Fibroblast of lung (primary cell): ENCODE measurements at regions not wholly inside any gene's neighbourhood (a gene's known extent, or its start where the extent isn't known, plus 50 kb on each side); places are given as distances from the start of the nearest gene placed in this dataset.

Source experiments
- DNase-seq, 2 donors: peaks; one replicate each; pipeline versions ENCODE4 v3.0.0 to v3.0.0-alpha.2; 2010; ENCODE audit warnings: low read depth in 2 of 2
- H2AFZ ChIP-seq: 2 replicates; pipeline ENCODE4 v1.5.1; 2012; ENCODE audit warnings: low read length, control low read depth, inconsistent platforms
- H3K27ac ChIP-seq: 2 replicates; pipeline ENCODE4 v1.5.1; 2011; ENCODE audit warnings: low read length, control low read depth; ENCODE audit not compliant: insufficient read depth
- H3K27me3 ChIP-seq: 2 replicates; pipeline ENCODE4 v1.5.1; 2011; ENCODE audit warnings: mild to moderate bottlenecking, low read length; ENCODE audit not compliant: control insufficient read depth, insufficient read depth
- H3K36me3 ChIP-seq: 2 replicates; pipeline ENCODE4 v1.5.1; 2011; ENCODE audit warnings: low read length; ENCODE audit not compliant: control insufficient read depth, insufficient read depth
- H3K4me1 ChIP-seq: 2 replicates; pipeline ENCODE4 v1.5.1; 2011; ENCODE audit warnings: low read length; ENCODE audit not compliant: control insufficient read depth, insufficient read depth; ENCODE audit errors: extremely low read depth
- H3K4me2 ChIP-seq: 2 replicates; pipeline ENCODE4 v1.5.1; 2011; ENCODE audit warnings: low read length, control low read depth; ENCODE audit not compliant: insufficient read depth; ENCODE audit errors: extremely low read depth
- H3K4me3 ChIP-seq, 4 experiments: fragments of 200-600 bp in 1 of 4; sonication (generic) in 1 of 4; replicated peaks in 1 of 4; 2 replicates each; pipeline ENCODE4 v1.5.1; 2011 to 2016; ENCODE audit warnings: low read length in 4 of 4, low read depth in 3 of 4, mild to moderate bottlenecking in 3 of 4, control low read depth in 2 of 4, inconsistent platforms in 1 of 4, mixed read lengths in 1 of 4; ENCODE audit not compliant: insufficient read depth in 1 of 4; ENCODE audit errors: control extremely low read depth in 1 of 4
- H3K79me2 ChIP-seq: 2 replicates; pipeline ENCODE4 v1.5.1; 2012; ENCODE audit warnings: mild to moderate bottlenecking, low read length, inconsistent platforms; ENCODE audit not compliant: control insufficient read depth, insufficient read depth
- H3K9ac ChIP-seq: 2 replicates; pipeline ENCODE4 v1.5.1; 2011; ENCODE audit warnings: mild to moderate bottlenecking, low read length, control low read depth; ENCODE audit not compliant: insufficient read depth
- H3K9me3 ChIP-seq: 2 replicates; pipeline ENCODE4 v1.5.1; 2012; ENCODE audit warnings: low read depth, low read length; ENCODE audit not compliant: control insufficient read depth, insufficient read depth
- H4K20me1 ChIP-seq: 2 replicates; pipeline ENCODE4 v1.5.1; 2011; ENCODE audit warnings: low read length; ENCODE audit not compliant: control insufficient read depth, insufficient read depth; ENCODE audit errors: extremely low read depth
- EZH2 ChIP-seq: IDR thresholded peaks from 2 replicates; pipeline ENCODE4 v1.5.1; 2012; ENCODE audit warnings: low read length, control low read depth, mild to moderate bottlenecking; ENCODE audit errors: missing control alignments
- TF ChIP-seq, protein P1 (sequence below), 2 donors: IDR thresholded peaks in 1 of 2; conservative IDR thresholded peaks in 1 of 2; 1 replicate in 1 of 2; 2 replicates in 1 of 2; pipeline ENCODE4 v1.5.1; 2011 to 2012; ENCODE audit warnings: low read length in 2 of 2, control low read depth in 1 of 2, inconsistent platforms in 1 of 2, low read depth in 1 of 2, mild to moderate bottlenecking in 1 of 2

GRCh38 chr16:85246473-85246872 is 134.2 kb upstream of the CIBAR2 start:
- Histone ChIP-seq H2AFZ (no peak overlapping the region), H3K79me2 (peaks cover 1% of the 10 kb centered on the region), H3K36me3 (no peaks in the 10 kb centered on the region), H3K4me1 (peaks cover 2% of the 10 kb centered on the region), H3K27me3 (no peaks in the 10 kb centered on the region), H3K9ac (no peak overlapping the region), H4K20me1 (no peaks in the 10 kb centered on the region), H3K9me3 (no peaks in the 10 kb centered on the region), H3K4me3 (no peak overlapping the region), H3K27ac (no peak overlapping the region), H3K4me2 (no peak overlapping the region)
- DNase-seq: no peak
- TF ChIP-seq, protein P1, sequence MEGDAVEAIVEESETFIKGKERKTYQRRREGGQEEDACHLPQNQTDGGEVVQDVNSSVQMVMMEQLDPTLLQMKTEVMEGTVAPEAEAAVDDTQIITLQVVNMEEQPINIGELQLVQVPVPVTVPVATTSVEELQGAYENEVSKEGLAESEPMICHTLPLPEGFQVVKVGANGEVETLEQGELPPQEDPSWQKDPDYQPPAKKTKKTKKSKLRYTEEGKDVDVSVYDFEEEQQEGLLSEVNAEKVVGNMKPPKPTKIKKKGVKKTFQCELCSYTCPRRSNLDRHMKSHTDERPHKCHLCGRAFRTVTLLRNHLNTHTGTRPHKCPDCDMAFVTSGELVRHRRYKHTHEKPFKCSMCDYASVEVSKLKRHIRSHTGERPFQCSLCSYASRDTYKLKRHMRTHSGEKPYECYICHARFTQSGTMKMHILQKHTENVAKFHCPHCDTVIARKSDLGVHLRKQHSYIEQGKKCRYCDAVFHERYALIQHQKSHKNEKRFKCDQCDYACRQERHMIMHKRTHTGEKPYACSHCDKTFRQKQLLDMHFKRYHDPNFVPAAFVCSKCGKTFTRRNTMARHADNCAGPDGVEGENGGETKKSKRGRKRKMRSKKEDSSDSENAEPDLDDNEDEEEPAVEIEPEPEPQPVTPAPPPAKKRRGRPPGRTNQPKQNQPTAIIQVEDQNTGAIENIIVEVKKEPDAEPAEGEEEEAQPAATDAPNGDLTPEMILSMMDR (conservative IDR thresholded peaks at IDR 0.05 in 1 of 2, IDR thresholded peaks at IDR 0.05 in 1 of 2; ENCODE audit: low read depth in 1 of 2, low read length in 2 of 2): no peak
- no peak for TF ChIP-seq EZH2

GRCh38 chr16:85246973-85247372 is 134.7 kb upstream of the CIBAR2 start:
- Histone ChIP-seq H3K36me3 (no peaks in the 10 kb centered on the region), H3K4me1 (peaks cover 2% of the 10 kb centered on the region), H3K9ac (no peak overlapping the region), H2AFZ (no peak overlapping the region), H3K4me3 (no peak overlapping the region), H3K27me3 (no peaks in the 10 kb centered on the region), H4K20me1 (no peaks in the 10 kb centered on the region), H3K4me2 (no peak overlapping the region), H3K9me3 (no peaks in the 10 kb centered on the region), H3K79me2 (peaks cover 1% of the 10 kb centered on the region), H3K27ac (no peak overlapping the region)
- TF ChIP-seq, protein P1 (conservative IDR thresholded peaks at IDR 0.05 in 1 of 2, IDR thresholded peaks at IDR 0.05 in 1 of 2; ENCODE audit: low read depth in 1 of 2, low read length in 2 of 2): no peak
- TF ChIP-seq EZH2: no peak
- no peak for DNase-seq

DNA sequence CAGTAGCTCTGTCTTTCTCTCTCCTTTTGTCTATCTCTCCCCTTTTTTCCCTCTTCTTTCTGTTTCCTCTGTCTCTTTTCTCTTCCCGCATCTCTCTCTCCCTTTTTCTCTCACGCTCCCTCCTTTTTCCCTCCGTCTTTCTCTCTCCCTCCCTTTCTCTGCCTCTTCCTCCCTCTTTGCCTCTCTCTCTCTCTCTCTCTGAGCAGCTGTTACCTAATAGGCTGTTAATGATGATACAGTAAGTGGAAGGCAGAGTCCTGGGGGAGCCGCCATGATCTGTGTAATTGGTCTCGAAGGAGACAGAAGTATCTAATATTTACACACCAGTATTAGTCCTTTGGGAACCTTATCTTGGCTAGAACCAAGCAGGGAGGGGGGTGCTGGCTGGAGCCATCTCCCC is 136.1 kb upstream of the CIBAR2 start:
- TF ChIP-seq EZH2: no peak
- TF ChIP-seq, protein P1 (conservative IDR thresholded peaks at IDR 0.05 in 1 of 2, IDR thresholded peaks at IDR 0.05 in 1 of 2; ENCODE audit: low read depth in 1 of 2, low read length in 2 of 2): no peak
- H3K79me2 ChIP-seq: peaks cover 1% of the 10 kb centered on the region
- no peaks in the 10 kb centered on the region for H3K36me3 ChIP-seq
- H3K27me3 ChIP-seq: no peaks in the 10 kb centered on the region
- H3K9ac ChIP-seq: no peak overlapping the region
- no peak for DNase-seq
- no peaks in the 10 kb centered on the region for H3K9me3 ChIP-seq
- peaks cover 2% of the 10 kb centered on the region for H3K4me1 ChIP-seq
- H2AFZ ChIP-seq: no peak overlapping the region
- no peak overlapping the region for H3K27ac ChIP-seq
- H3K4me2 ChIP-seq: no peak overlapping the region
- no peaks in the 10 kb centered on the region for H4K20me1 ChIP-seq
- no peak overlapping the region for H3K4me3 ChIP-seq
